SHP77 (cell line): ENCODE measurements at regions not wholly inside any gene's neighbourhood (a gene's known extent, or its start where the extent isn't known, plus 50 kb on each side); places are given as distances from the start of the nearest gene placed in this dataset.
"Not testable (repeated sequence)": the region's sequence is repeated elsewhere in the genome, so short reads cannot be mapped to it uniquely, and the experiment has no call there.

ENCODE experiments used
- DNase-seq, 2 experiments: peaks; one replicate each; lab custom pipeline; 2025; lab: John Stamatoyannopoulos, UW

GRCh38 chr7:27032839-27033238 lies 63.0 kb downstream of the HOXA1 start:
- no peak for DNase-seq

DNA sequence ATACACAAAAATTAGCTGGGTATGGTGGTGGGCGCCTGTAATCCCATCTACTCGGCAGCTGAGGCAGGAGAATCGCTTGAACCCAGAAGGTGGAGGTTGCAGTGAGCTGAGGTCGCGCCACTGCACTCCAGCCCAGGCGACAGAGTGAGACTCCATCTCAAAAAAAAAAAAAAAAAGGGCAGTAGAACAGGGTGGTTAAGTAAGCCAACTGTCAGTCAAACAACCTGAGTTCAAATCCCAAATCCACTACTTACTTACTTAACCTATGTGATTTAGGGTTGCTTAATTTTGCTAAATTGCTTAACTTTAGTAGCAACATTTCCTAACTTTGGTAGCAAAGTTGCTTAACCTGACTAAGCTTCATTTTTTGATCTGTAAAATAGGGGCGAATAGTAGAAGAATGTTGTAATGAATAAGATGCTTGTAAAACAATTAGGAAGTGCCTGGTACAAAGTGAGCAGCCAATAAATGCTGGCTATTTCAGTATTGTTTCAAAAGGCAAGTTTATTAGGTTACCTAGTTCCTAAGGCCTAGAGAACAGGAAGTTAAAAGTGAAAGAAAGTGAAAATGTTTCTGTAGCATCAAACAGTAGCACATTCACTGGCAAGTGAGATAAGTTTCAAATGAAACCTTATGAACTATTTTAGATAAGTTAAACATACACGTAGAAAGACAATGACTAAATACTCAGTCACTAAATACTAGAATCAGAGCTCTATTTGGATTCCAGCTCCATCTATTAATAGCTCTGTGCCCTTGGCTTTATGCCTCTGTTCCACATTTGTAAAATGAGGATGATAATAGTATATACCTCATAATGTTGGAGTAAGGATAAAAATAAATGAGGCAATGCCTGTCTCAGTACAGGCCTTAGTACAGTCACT lies 64.3 kb downstream of the HOXA1 start:
- no peak for DNase-seq

- no peak for DNase-seq
These were observed 65.3 kb downstream of the HOXA1 start for GRCh38 chr7:27030393-27031050.

GRCh38 chr7:27025270-27025669 lies 70.5 kb downstream of the HOXA1 start:
- no peak for DNase-seq

GRCh38 chr7:27010068-27010467 lies 85.7 kb downstream of the HOXA1 start:
- no peak for DNase-seq

- DNase-seq: no peak
These were observed 95.3 kb downstream of the HOXA1 start for GRCh38 chr7:27000496-27000895.

DNA sequence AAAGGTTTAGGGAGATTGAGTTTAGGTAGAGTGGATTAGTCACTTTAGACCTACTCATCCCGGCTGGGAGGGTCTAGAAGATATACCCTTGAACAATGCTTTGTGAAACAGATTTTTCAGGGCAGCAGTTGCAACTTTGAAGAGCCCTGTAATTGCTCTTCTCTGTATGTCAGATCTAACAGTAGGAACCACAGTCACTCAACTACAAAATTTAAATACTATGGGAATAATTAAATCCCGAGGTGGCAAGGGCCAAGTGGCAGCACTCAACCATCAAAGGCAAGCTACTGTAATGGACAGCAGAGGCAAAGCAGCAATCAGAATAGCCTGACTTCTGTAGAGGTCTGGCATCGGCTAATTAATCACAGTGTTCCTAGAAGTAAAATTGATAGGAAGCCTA lies 97.5 kb downstream of the HOXA1 start:
- DNase-seq: not testable (repeated sequence)

- no peak for DNase-seq
These were observed 100.1 kb downstream of the HOXA1 start for GRCh38 chr7:26995666-26996065.

DNA sequence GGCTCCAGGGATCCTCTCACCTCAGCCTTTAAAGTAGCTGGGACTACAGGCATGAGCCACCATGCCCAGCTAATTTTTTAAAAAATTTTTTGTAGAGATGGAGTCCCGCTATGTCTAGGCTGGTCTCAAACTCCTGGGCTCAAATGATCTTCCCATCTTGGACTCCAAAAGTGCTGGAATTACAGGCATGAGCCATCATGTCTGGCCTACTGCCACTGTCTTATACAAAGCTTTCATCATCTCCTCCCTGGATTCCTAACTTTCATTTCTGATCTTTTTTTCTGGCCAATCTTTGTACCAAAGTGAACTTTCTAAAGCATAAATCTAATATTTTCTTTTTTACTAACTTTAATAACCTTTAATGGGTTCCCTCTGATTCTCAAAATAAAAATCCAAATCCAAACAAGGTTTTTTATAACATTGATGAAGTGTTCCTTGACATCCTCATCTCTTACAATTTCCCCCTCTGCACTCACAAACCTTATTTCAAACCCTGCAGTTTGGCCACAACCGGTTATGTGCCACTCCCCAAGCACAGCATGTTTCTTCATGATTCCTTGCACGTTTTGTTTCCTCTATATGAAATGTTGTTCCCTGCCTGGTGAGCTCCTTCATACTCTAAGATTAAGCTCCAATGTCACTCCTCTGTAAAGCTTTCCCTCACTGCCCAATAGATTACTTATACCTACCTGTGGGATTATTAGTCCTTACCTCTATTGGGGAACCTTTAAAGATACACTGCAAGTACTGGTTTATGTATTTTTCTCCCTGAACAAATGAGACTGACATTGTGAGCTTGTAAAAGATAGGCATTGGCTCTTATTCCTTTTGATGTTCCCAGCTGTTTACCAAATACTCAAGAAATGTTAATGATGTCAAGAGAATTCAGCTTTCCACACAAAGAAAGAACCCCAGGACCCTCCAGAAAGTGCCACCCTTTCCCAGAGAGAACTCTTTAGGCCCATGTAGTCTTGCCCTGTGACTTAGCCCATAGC lies 101.7 kb downstream of the HOXA1 start:
- no peak for DNase-seq

GRCh38 chr7:26992670-26993069 lies 103.1 kb downstream of the HOXA1 start:
- no peak for DNase-seq

GRCh38 chr7:26991796-26992195 lies 104.0 kb downstream of the HOXA1 start:
- no peak for DNase-seq

DNA sequence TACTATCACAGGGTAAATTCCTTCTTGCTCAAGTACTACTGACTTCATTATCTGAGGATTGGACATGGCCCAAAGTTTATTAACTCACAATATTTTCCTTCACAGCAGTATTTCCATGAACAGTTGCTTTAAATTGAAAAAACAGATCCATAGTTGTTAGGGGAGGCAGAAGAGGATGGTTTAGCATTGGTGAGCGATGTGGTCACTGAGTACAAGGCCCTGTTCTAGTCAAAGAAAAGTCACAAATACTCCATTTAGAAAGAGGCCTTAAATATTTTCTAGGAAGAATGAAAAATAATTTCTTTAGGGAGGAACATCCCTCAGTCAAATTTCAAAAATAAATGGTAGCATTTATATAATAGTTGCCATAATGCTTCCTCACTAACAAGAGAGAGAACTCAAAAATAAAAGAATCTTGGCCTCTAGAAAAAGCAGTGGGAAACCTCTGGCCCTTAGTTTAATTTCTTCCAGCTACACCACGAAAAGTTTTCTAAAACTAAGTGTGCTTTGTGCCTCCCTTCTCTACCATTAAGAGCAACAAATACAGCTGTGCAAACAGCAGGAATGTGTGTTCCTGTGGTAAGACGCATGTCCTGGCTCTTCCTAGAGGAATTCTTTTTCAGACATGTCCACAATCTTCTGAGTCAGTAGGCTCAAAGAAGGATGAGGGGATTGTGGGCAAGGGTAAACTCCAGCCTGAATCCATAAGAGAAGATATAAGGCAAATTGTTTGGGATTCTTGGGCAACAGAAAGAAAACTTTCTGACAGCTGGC lies 105.7 kb downstream of the HOXA1 start:
- DNase-seq: no peak

DNA sequence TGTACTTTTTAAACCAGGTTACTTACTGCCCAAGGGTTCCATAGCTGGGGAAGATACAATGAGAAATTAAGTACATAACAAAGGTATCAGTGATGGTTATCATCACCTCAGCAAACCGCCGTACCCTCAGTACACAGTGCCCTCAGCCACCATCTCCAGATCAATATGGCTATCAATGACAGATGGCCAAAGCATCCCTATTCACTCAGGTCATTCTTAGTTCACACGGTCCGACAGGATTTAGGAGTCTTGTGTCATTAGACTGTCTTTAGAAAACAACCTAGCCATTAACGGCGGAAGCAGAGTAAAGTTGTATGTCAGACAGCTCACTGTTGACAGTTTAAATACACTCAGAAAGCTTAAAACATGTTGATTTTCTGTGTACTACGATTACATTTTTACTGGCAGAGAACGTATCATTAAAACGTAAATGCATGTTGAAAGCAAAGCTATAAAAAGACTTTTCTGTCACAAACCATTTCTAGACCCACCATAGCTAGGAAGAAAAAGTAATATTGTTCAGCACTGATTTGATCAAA lies 106.9 kb downstream of the HOXA1 start:
- DNase-seq: no peak

DNA sequence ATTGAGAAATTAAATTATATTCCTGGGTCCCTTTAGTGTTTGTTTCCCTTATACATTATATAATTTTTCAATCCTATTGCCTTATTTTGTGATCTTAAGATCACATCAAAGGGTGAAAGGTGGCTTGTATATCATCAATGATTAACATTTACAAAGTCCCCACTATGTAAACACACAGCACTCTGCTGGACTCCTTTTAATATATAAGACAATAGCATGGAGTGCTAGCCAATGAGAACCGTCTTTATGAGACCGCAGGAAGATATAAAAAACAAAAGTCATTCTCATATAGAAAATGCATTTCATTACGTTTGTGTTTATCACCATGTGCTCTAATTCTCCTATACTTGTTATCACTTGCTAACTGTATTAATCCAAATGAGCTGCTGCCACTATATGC lies 108.5 kb downstream of the HOXA1 start:
- no peak for DNase-seq

DNA sequence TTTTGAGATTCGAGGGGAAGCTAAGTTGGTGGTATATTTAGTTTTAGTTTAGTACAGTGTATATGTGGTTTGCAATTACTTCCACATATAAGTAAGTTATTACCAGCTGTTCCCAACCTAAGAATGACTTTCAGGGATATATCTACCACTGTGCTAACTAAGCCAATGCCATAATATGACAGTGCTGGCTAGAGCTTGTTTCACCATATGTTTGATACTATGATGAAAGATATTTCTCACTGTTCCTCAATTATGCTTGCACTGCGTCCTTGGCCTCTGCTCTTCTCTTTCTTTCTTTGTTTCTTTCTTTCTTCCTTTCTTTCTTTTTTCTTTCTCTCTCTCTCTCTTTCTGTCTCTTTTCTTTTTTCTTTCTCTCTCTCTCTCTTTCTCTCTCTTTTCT lies 113.8 kb upstream of the SKAP2 start:
- DNase-seq: no peak

DNA sequence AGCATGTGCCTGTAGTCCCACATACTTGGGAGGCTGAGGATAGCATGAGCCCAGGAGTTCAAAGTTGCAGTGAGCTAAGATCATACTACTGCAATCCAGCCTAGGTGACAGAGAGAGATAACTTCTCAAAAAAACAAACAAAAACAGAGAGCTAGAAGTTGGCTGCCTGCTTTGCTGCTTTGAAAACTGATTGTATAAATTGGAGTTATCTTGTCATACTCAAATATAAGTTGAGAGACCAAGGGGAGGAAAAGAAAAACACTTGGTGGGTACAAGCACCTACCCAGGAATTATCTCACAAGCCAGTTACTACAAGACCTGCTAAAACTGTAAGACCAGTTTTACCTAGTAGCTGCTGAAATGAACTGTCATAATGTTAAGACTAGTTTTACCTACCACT lies 112.5 kb upstream of the SKAP2 start:
- DNase-seq: no peak

DNA sequence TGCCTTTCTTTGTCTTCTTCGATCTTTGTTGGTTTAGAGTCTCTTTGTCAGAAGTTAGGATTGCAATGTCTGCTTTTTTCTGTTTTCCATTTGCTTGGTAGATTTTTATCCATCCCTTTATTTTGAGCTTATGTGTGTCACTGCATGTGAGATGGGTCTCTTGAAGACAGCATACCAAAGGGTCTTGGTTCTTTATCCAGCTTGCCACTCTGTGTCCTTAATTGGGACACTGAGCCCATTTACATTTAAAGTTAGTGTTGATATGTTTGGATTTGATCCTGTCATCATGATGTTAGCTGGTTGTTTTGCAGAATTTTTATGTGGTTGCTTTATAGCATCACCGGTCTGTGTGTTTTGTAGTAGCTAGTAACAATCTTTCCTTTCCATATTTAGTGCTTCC lies 107.5 kb upstream of the SKAP2 start:
- not testable (repeated sequence) for DNase-seq

- no peak for DNase-seq
These were observed 101.3 kb upstream of the SKAP2 start for GRCh38 chr7:26965724-26966123.

GRCh38 chr7:26964156-26964808 lies 99.9 kb upstream of the SKAP2 start:
- no peak for DNase-seq

DNA sequence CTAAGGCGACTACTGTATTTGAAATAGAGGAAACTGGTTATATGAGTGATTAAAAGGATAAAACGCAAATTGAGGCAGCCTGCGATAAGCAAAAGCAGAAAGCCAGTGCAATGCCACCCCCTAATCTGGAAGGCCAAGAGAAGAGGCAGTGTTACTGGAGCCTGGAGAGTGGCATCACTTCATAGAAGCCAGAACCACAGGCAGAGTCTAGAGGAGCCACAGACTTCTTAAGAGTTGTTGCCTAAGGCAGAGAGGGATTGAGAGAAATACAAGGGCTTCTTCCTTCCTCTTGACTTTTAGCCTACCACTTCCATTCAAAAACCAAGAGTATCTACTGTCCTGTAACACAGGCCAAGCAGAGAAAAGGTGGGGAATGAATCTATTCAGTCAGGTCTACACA lies 94.9 kb upstream of the SKAP2 start:
- no peak for DNase-seq

DNA sequence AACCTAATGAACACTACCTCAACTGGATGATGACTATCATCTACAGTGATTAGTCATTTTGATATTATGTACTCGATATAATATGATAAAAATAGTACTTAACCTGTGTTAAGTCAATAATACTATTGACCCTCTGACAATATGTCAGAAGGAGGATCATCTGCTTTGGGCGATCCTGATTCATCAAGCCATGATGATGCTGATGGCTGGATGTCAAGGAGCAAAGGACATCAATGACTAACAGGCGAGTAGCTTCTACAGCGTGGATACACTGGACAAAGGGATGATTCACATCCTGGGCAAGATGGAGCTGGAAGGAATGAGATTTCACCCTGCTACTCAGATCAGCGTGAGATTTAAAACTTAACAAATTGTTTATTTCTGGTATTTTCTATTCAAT lies 94.4 kb upstream of the SKAP2 start:
- DNase-seq: no peak
